NCI-H526 treated with DMSO at 0.1 percent for 48 hours (cell line): ENCODE measurements at regions not wholly inside any gene's neighbourhood (a gene's known extent, or its start where the extent isn't known, plus 50 kb on each side); places are given as distances from the start of the nearest gene placed in this dataset.
"Not testable (repeated sequence)": the region's sequence is repeated elsewhere in the genome, so short reads cannot be mapped to it uniquely, and the experiment has no call there.

Experiments
- DNase-seq: peaks from one replicate; lab custom pipeline; 2025; lab: John Stamatoyannopoulos, UW

- not testable (repeated sequence) for DNase-seq
Observed at GRCh38 chr6:119491112-119491511, 141.6 kb upstream of the MAN1A1 start.

DNA sequence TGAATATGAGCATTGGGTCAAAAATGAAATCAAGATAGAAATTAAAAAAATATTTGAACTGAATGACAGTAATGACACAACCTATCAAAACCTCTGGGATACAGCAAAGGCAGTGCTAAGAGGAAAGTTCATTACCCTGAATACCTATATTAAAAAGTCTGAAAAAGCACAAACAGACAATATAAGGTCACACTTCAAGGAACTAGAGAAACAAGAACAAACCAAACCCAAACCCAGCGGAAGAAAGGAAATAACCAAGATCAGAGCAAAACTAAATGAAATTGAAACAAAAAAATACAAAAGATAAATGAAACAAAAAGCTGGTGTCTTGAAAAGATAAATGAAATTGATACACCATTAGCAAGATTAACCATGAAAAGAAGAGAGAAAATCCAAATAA, 140.5 kb upstream of the MAN1A1 start:
- not testable (repeated sequence) for DNase-seq

- no peak for DNase-seq
Observed at GRCh38 chr6:119484598-119484997, 135.0 kb upstream of the MAN1A1 start.

- no peak for DNase-seq
Observed at GRCh38 chr6:119483908-119484307, 134.3 kb upstream of the MAN1A1 start.

DNA sequence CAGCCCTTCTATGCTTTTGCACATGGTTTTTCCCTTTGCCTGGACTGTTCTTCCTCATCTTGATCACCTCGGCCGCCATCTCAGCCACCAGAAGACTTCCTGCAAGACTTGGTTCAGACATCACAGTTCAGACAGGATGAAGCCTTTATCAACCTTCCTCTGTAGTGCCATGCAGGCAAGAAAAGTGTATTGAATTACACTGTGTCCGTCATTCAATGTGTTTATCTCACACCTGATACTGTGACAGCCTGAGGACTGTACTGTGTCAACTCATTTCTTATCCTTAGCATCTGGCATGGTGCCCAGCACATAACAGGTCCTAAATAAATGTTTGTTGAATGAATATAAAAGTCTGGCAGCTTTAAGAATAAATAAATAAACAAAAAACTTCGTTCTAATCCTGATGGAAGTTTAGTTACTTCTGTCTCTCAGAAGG, 133.3 kb upstream of the MAN1A1 start:
- DNase-seq, result no peak

DNA sequence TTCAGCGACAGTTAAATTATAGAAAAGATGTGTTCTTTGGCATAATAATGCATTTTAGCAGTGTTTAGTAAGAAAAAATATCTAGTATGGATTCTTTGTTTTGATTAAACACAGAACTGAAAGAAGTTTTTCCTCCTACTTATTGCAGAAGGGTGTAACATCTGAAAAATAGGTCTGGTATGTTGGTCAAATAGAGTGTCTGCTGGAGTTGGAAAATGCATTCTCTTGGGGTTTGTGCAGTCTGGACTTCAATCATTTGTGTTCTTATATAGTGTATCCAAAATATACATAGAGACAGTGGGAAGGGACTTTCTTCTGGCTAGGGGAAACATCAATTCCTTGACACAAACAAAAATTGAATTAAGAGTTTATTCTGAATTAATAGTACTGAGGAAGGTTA, 132.4 kb upstream of the MAN1A1 start:
- no peak for DNase-seq

GRCh38 chr6:119480961-119481497, 131.5 kb upstream of the MAN1A1 start:
- no peak for DNase-seq

DNA sequence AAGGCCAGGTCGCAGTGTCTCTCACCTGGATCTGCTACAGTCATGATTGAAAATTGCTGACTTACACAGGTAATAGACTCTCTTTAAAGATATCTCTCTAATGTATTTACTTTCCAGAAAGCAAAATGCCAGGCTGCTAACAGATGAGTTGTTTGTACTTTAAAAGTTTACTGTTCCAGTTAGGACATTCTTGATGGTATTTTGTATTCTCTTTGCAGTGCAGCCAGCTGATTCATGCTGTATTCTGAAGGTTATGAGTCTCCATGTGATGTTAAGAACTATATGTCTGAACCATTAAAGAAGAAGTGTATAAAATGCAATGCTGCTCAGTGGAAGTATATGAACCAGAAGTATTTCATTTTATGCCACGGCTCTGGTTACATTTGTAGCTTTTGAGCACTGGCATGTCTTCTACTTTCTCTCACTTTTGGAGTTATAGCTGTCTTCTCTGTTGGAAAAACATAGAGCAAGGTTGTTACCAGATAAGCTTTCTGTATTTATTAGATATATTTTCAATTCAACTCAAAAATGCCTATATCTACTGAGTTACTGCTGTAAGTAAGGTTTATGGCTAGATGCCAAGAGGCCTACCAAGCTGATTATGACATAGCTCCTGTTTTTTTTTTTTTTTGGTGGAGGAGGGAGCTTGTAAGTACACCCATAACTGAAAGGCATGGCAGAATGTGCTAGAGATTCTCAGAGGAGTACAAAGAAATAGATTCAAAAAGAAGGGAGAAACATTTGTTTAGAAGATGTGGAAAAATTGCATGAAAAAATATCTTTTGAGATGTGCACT, 130.5 kb upstream of the MAN1A1 start:
- DNase-seq, result no peak

DNA sequence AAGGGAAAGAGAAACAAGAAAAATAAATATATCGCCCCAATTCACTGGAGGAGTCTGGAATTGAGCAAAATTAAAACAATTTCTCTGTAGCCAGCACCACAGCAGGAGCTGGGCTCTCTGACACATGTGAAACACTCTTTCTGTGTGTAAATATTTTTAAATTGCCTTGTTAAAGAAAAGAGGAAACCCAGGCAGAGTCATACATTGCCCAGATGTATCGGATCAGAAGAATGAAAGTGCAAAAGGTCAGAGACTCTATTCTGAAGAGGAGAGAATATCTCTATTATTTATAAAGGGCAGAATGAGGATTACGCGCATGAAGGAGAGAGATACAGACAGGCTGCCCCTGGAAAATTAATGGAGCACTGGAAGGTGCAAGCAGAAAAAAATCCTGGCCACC, 127.0 kb upstream of the MAN1A1 start:
- DNase-seq, result no peak

- DNase-seq, result peak; percentile 6
Observed at GRCh38 chr6:119476024-119476423, 126.5 kb upstream of the MAN1A1 start.

DNA sequence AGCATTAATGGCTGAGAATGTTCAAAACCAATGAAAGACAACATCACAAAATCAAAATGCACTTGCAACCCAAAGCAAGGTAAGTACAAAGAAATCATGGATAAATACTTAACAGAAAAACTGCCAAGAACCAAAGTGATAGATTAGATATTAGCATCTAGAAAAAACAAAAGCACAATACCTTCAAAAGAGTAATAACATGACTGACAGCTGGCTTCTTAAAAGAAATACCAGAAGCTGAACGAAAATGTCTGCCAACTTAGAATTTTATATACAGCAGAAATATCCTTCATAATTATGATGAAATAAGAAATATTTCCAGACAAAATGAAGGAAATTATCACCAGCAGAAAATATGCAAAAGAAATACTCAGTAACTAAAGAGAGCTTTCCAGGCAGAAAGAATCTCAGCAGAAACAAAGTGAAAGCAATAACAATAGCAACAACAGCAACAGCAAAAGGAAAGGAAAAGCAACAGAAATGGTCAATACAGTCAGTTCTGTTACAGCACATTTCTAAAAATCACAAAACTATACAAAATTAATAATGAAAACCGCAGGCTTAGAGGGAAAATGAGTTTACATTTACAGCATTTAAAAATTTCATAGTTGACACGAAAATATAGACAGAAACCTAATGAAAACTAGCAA, 121.5 kb upstream of the MAN1A1 start:
- no peak for DNase-seq

GRCh38 chr6:119467488-119468081, 118.0 kb upstream of the MAN1A1 start:
- DNase-seq, result no peak

GRCh38 chr6:119466226-119466625, 116.7 kb upstream of the MAN1A1 start:
- no peak for DNase-seq

DNA sequence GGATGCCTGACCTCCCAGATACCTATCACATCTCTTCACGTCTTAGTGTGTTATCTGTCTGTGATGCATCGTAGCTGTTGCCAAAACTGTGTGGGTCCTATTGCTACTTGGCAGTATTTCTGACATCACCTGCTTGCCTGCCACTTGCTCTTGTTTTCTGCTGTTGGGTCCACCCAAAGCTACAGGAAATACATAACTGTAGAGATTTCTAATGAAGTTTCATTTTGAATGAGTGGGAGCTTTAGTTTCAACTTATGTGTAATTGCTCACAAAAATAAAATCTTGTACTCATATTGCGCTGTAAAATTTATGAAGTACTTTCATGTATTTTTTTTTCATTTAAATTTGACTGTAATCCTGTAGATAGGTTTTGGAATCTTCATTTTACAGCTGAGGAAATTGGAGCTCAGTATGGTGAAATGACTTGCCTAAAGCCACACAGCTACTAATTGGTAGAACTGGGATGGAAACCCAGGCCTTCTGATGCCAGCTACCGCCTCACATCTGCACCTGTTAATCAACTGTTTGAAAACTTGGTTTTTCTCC, 113.6 kb upstream of the MAN1A1 start:
- no peak for DNase-seq

- no peak for DNase-seq
Observed at GRCh38 chr6:119461187-119461586, 111.6 kb upstream of the MAN1A1 start.

DNA sequence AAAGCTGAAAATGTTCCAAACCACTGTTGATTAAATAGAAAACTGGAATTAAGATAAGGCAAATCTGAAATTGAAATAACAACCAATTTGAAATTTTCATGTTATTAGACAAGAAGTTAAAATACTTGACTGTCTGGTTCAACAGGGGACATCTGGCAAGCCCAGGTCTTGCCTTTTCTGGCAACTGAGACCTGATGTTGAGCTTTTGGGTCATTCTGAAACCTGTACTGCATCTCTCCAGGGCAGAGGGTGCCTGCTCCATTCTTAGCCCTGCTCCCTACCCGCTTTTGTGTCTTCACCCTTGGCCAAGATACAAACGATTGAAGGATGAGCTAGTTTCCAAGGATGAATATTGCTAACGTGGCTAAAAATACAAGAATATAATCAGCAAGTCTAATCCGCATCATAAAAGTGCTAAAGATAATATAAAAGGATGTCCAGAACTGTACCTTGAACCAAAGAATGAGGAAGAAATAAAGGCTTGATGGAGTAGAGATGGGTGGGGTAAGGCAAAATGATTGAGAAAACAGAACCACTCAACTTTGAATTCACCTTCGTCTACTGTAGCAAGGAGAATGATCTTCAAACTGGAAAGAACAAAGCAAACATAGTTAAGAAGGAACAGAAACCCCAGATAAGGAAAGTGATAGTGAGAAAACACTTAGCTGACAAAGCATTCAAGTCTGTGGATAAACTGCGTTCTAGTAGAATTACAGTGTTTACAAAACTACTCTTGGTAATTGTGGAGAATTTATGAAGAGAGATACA, 109.8 kb upstream of the MAN1A1 start:
- no peak for DNase-seq

DNA sequence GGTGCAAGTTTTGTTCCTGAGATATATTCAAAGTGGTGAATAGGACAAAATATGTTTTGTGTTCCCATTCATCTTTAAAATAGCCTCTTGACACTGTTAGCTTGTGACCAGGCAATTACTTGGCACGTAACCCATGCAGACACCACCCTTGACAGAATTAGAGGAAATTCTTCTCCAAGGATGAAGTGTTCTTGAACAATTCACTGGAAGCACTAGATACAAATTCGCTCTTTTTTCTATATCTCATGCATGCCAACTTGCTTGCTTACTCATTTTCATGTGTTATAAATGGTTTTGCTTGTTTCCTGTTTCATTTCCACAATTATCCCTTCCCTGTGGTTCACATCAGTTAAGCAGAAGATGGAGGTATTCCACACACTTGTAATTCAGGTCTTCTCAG, 105.2 kb upstream of the MAN1A1 start:
- DNase-seq, result no peak

DNA sequence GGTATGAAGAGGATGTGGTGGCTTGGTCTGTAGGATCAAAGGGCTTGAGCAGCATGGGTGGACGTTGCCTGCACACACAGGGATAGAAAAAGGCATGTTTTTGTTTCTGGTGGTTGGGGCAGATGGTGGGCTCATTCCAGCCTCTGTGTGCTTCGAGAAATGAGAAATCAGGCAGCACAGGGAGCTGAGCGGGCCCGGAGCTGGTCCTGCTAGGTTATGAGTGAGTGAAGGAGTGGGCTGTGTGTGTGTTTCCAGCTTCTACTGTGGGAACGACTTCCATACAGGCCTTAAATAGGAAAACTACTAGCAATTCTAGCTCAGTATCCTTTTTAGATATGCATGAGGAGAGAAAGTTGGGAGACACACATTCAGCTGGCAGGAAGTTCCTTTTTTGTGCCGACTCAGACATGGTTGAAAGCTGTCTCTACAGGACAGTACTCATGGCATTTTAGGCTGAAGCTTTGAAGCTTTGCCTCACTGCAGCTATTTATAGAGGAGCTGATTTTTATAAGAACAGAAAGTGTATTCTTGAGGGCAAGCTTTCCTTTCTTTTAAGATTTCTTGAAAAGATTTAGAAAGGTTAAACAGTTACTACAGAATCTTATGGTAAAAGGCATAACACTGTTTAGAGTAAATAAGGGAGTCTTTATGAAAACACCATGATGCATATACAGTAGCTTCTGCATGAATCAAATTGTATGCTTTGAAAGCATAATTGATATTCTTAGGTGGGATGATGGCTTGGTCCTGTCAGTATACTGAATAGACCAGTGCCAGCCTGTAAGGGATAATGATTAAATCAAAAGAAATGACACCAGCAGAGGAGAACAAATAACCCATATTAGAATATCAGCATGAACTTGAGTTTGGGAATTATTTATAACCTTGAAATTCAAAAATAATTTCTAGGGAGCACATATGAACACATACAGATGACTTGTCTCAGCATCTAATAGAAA, 104.0 kb upstream of the MAN1A1 start:
- DNase-seq, result no peak

GRCh38 chr6:119449331-119450156, 100.0 kb upstream of the MAN1A1 start:
- no peak for DNase-seq

DNA sequence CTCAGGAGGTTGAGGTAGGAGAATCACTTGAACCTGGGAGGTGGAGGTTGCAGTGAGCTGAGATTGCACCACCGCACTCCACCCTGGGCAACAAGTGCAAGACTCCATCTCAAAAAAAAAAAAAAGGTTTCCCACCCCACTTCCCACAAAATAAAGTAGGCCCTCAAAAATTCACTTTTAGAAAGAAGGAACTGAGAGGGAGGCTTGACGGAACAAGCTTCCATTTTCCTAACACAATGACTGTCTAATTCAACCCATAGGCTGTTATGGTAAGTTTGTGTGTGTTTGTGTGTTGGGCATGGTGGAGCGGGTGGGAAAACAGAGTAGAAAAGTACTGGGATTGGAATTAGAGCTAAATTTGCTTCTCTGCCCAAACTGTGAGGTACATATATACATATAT, 98.4 kb upstream of the MAN1A1 start:
- no peak for DNase-seq
